H1 (cell line): ENCODE measurements at regions not wholly inside any gene's neighbourhood (a gene's known extent, or its start where the extent isn't known, plus 50 kb on each side); places are given as distances from the start of the nearest gene placed in this dataset.

Source experiments
- CTCF ChIA-PET: fragments of 300-600 bp; sonication (Branson Sonifier 250); formaldehyde crosslinking; loops from one replicate; lab custom pipeline; 2021; ENCODE audit not compliant: partially characterized antibody; lab: Charles Lee
- POLR2A ChIA-PET: fragments of 300-600 bp; sonication (Branson Sonifier 250); formaldehyde crosslinking; loops from one replicate; lab custom pipeline; 2021; ENCODE audit warnings: inconsistent platforms; ENCODE audit not compliant: partially characterized antibody; lab: Charles Lee
- DNase-seq, 2 experiments: peaks; one replicate each; pipeline versions ENCODE4 v3.0.0 to v3.0.0-alpha.2; 2010 to 2022; ENCODE audit warnings: low spot score in 2 of 2, low read depth in 1 of 2, mixed read lengths in 1 of 2
- FAIRE-seq: peaks from 2 replicates; lab custom pipeline; 2011; peaks lifted over from hg19 to GRCh38; lab: Jason Lieb, UNC
- H2AFZ ChIP-seq: 2 replicates; pipeline ENCODE4 v1.8.1; 2012; ENCODE audit warnings: low read length, inconsistent platforms
- H2AK5ac ChIP-seq: 2 replicates; pipeline ENCODE4 v1.6.1; 2013; ENCODE audit warnings: low read depth, low read length
- H2BK120ac ChIP-seq: replicated peaks from 2 replicates; pipeline ENCODE3; 2013; ENCODE audit warnings: low read depth, low read length, inconsistent platforms
- H2BK12ac ChIP-seq: 2 replicates; pipeline ENCODE4 v1.6.1; 2013; ENCODE audit warnings: low read depth, low read length
- H2BK15ac ChIP-seq: 2 replicates; pipeline ENCODE4 v1.6.1; 2013; ENCODE audit warnings: low read length
- H2BK20ac ChIP-seq: 2 replicates; pipeline ENCODE4 v1.6.1; 2013; ENCODE audit warnings: low read length
- H2BK5ac ChIP-seq: 2 replicates; pipeline ENCODE4 v1.6.1; 2013; ENCODE audit warnings: low read depth, low read length
- H3K14ac ChIP-seq: 2 replicates; pipeline ENCODE4 v1.6.1; 2013; ENCODE audit warnings: inconsistent platforms; ENCODE audit not compliant: insufficient read length
- H3K18ac ChIP-seq: 2 replicates; pipeline ENCODE4 v1.6.1; 2013; ENCODE audit warnings: low read length; ENCODE audit errors: extremely low read depth
- H3K23ac ChIP-seq: 2 replicates; pipeline ENCODE4 v1.6.1; 2013; ENCODE audit warnings: inconsistent platforms; ENCODE audit not compliant: insufficient read length
- H3K23me2 ChIP-seq: 2 replicates; pipeline ENCODE4 v1.6.1; 2013; ENCODE audit warnings: low read depth, low read length
- H3K27ac ChIP-seq: 2 replicates; pipeline ENCODE4 v1.6.1; 2011; ENCODE audit warnings: low read depth, low read length, inconsistent platforms
- H3K27me3 ChIP-seq, 4 experiments: replicated peaks in 1 of 4; 1 replicate in 1 of 4; 2 replicates in 3 of 4; pipeline versions ENCODE4 v1.6.1 to v1.8.1; 2011 to 2013; ENCODE audit warnings: low read length in 3 of 4, mild to moderate bottlenecking in 3 of 4, inconsistent platforms in 2 of 4, mixed read lengths in 2 of 4, moderate library complexity in 1 of 4; ENCODE audit not compliant: control insufficient read depth in 3 of 4, insufficient read depth in 3 of 4; ENCODE audit errors: extremely low read depth in 1 of 4
- H3K36me3 ChIP-seq, 4 experiments: 2 replicates each; pipeline versions ENCODE4 v1.6.1 to v1.8.1; 2011 to 2013; ENCODE audit warnings: mild to moderate bottlenecking in 4 of 4, low read length in 3 of 4, moderate library complexity in 2 of 4, control low read depth in 1 of 4, inconsistent platforms in 1 of 4; ENCODE audit not compliant: insufficient read depth in 4 of 4, control insufficient read depth in 2 of 4
- H3K4ac ChIP-seq: replicated peaks from 2 replicates; pipeline ENCODE3; 2013; ENCODE audit warnings: low read length, low read depth, mixed read lengths, inconsistent platforms; ENCODE audit not compliant: insufficient read length
- H3K4me1 ChIP-seq, 4 experiments: replicated peaks in 1 of 4; 1 replicate in 1 of 4; 2 replicates in 3 of 4; pipeline versions ENCODE4 v1.6.1 to v1.8.1; 2011 to 2013; ENCODE audit warnings: low read length in 3 of 4, inconsistent platforms in 2 of 4, mixed read lengths in 1 of 4; ENCODE audit not compliant: insufficient read depth in 4 of 4, control insufficient read depth in 3 of 4
- H3K4me2 ChIP-seq, 2 experiments: 2 replicates each; pipeline versions ENCODE4 v1.6.1 to v1.8.1; 2011 to 2013; ENCODE audit warnings: low read depth in 2 of 2, low read length in 2 of 2, control low read depth in 1 of 2, inconsistent platforms in 1 of 2, mild to moderate bottlenecking in 1 of 2; ENCODE audit not compliant: insufficient read depth in 1 of 2
- H3K4me3 ChIP-seq, 4 experiments: fragments of 200-600, 300-600 bp in 1 of 4; sonication (generic), shearing (Covaris generic), sonication (Bioruptor Twin) in 1 of 4; 2 replicates each; pipeline versions ENCODE4 v1.5.1 to v1.8.1; 2011 to 2016; ENCODE audit warnings: low read length in 4 of 4, low read depth in 3 of 4, control low read depth in 2 of 4, inconsistent platforms in 2 of 4, mild to moderate bottlenecking in 2 of 4, mixed read lengths in 1 of 4, moderate library complexity in 1 of 4; ENCODE audit not compliant: insufficient read depth in 2 of 4; ENCODE audit errors: extremely low read depth in 1 of 4
- H3K56ac ChIP-seq: replicated peaks from 2 replicates; pipeline ENCODE3; 2013; ENCODE audit warnings: low read depth, mild to moderate bottlenecking, mixed read lengths, low read length, inconsistent platforms; ENCODE audit not compliant: insufficient read length
- H3K79me1 ChIP-seq: 2 replicates; pipeline ENCODE4 v1.6.1; 2013; ENCODE audit warnings: low read depth, low read length, control low read depth
- H3K79me2 ChIP-seq, 2 experiments: 2 replicates each; pipeline versions ENCODE4 v1.6.1 to v1.8.1; 2012 to 2013; ENCODE audit warnings: low read length in 2 of 2, mild to moderate bottlenecking in 2 of 2, inconsistent platforms in 1 of 2; ENCODE audit not compliant: insufficient read depth in 2 of 2, control insufficient read depth in 1 of 2
- H3K9ac ChIP-seq, 4 experiments: replicated peaks in 1 of 4; 1 replicate in 1 of 4; 2 replicates in 3 of 4; pipeline versions ENCODE4 v1.6.1 to v1.8.1; 2011 to 2013; ENCODE audit warnings: low read depth in 3 of 4, low read length in 3 of 4, control low read depth in 2 of 4, mild to moderate bottlenecking in 2 of 4, moderate library complexity in 2 of 4, inconsistent platforms in 1 of 4; ENCODE audit errors: extremely low read depth in 1 of 4
- H3K9me3 ChIP-seq, 2 experiments: 2 replicates each; pipeline versions ENCODE4 v1.6.1 to v1.8.1; 2012 to 2013; ENCODE audit warnings: mild to moderate bottlenecking in 2 of 2, moderate library complexity in 2 of 2, control low read depth in 1 of 2, inconsistent platforms in 1 of 2, low read depth in 1 of 2, low read length in 1 of 2, mixed read lengths in 1 of 2; ENCODE audit not compliant: insufficient read depth in 2 of 2
- H4K20me1 ChIP-seq, 2 experiments: replicated peaks in 1 of 2; 2 replicates each; pipeline versions ENCODE3 to v1.8.1; 2011 to 2013; ENCODE audit warnings: inconsistent platforms in 2 of 2, low read length in 2 of 2, mild to moderate bottlenecking in 1 of 2; ENCODE audit not compliant: insufficient read depth in 2 of 2, control insufficient read depth in 1 of 2
- H4K5ac ChIP-seq: 2 replicates; pipeline ENCODE4 v1.6.1; 2013; ENCODE audit warnings: low read length, low read depth, mixed read lengths, inconsistent platforms; ENCODE audit not compliant: insufficient read length
- H4K8ac ChIP-seq: 2 replicates; pipeline ENCODE4 v1.8.0; 2013; ENCODE audit warnings: mild to moderate bottlenecking, moderate library complexity, low read length, inconsistent platforms; ENCODE audit not compliant: insufficient read depth; ENCODE audit errors: extremely low read depth
- H4K91ac ChIP-seq: replicated peaks from 2 replicates; pipeline ENCODE3; 2013; ENCODE audit warnings: low read length, mixed read lengths, inconsistent platforms; ENCODE audit not compliant: insufficient read length
- CEBPB ChIP-seq: IDR thresholded peaks from 2 replicates; pipeline ENCODE4 v1.6.1; 2012; ENCODE audit warnings: low read depth, low read length
- HDAC2 ChIP-seq, 2 experiments: fragments of 300-600 bp in 1 of 2; sonication (generic) in 1 of 2; IDR thresholded peaks; 2 replicates each; pipeline ENCODE4 v1.6.1; 2011 to 2012; ENCODE audit warnings: low read depth in 2 of 2, low read length in 2 of 2, mild to moderate bottlenecking in 2 of 2, moderate library complexity in 2 of 2, borderline replicate concordance in 1 of 2, inconsistent platforms in 1 of 2
- HDAC6 ChIP-seq: IDR thresholded peaks from one replicate; pipeline ENCODE4 v1.7.1; 2012; ENCODE audit warnings: low read depth, mild to moderate bottlenecking, inconsistent platforms, low read length, moderate library complexity
- JUN ChIP-seq: IDR thresholded peaks from 2 replicates; pipeline ENCODE4 v1.6.1; 2011; ENCODE audit warnings: low read depth, mild to moderate bottlenecking, improper control_type of control experiment, low read length
- RXRA ChIP-seq: IDR thresholded peaks from 2 replicates; pipeline ENCODE4 v1.6.1; 2011; ENCODE audit warnings: low read depth, mild to moderate bottlenecking, low read length, moderate library complexity; ENCODE audit not compliant: insufficient read depth
- WGBS, 2 experiments: shearing (Covaris generic) in 1 of 2; methylation state at CpG; one replicate each; pipeline versions ENCODE4 v1.1.6 to v1.1.7; 2013 to 2015; ENCODE audit warnings: low lambda C conversion rate in 2 of 2, mixed read lengths in 2 of 2, inconsistent platforms in 1 of 2, low coverage in 1 of 2, missing lambda C conversion rate in 1 of 2; ENCODE audit not compliant: insufficient replicate concordance in 2 of 2, insufficient coverage in 1 of 2, insufficient read length in 1 of 2; ENCODE audit errors: extremely low coverage in 1 of 2, missing lambda C conversion rate in 1 of 2; 5-methylcytosine and 5-hydroxymethylcytosine counted together

DNA sequence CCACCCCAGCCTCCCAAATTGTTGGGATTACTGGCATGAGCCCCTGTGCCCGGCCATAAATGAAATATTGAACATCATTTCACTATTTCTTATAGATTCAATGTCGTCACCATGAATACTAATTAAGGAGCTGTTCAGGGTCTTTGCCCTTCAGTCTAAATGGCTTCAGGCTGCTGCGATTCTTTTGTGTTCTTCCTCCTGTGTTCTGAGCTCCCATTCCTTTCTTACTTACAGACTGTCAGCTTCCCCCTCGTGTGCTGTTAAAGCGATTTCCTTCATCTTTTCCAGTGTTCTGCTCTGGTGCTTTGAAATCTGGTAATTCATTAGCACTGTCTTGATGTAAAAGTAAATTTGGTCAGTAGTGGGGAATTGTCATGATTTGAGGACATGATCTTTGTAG is 63.3 kb upstream of the PRDM1 start:
- Histone ChIP-seq H3K56ac (no peak overlapping the region), H2BK5ac (no peak overlapping the region), H3K27me3 (no peaks in the 10 kb centered on the region), H3K9ac (no peak overlapping the region), H4K5ac (no peak overlapping the region), H3K79me2 (no peaks in the 10 kb centered on the region), H3K27ac (no peak overlapping the region), H3K36me3 (no peaks in the 10 kb centered on the region), H3K23me2 (no peaks in the 10 kb centered on the region), H2AK5ac (no peak overlapping the region), H3K23ac (no peak overlapping the region), H2BK20ac (no peak overlapping the region), H3K4me1 (peaks cover 0 to 10% (median 5%) of the 10 kb centered on the region in 4 experiments; a peak in 3 of 7 replicates), H2AFZ (no peak overlapping the region), H3K9me3 (no peaks in the 10 kb centered on the region), H4K91ac (no peak overlapping the region), H4K20me1 (no peaks in the 10 kb centered on the region), H2BK15ac (no peak overlapping the region), H3K18ac (no peak overlapping the region), H4K8ac (no peak overlapping the region), H3K4me3 (no peak overlapping the region), H3K4ac (no peak overlapping the region), H3K4me2 (no peak overlapping the region), H3K14ac (no peak overlapping the region), H2BK120ac (no peak overlapping the region), H3K79me1 (no peaks in the 10 kb centered on the region), H2BK12ac (no peak overlapping the region)
- CTCF ChIA-PET: interaction anchor here (1.0 to 1.4 kb wide), 4 partner anchors 10 to 200 kb away, joined by 3 to 5 read pairs (median 4); no protein-coding TSS in a partner anchor
- DNase-seq (no peak), FAIRE-seq (no peak)
- no peak for TF ChIP-seq RXRA
- TF ChIP-seq JUN: no peak
- TF ChIP-seq HDAC6: no peak
- TF ChIP-seq CEBPB: no peak
- TF ChIP-seq HDAC2 (IDR thresholded peaks at IDR 0.05; ENCODE audit: borderline replicate concordance in 1 of 2, low read depth in 2 of 2, low read length in 2 of 2): no peak
- POLR2A ChIA-PET: interaction anchor here (1.0 kb wide), 1 partner anchor 24 kb away, joined by 3 read pairs; no protein-coding TSS in a partner anchor
- 87% methylated on average over 5 of the region's 5 CpGs; no CpG with 5 or more reads in 1 of the 2 experiments for WGBS, 2 experiments
